CD14-positive monocyte (primary cell): ENCODE measurements at regions not wholly inside any gene's neighbourhood (a gene's known extent, or its start where the extent isn't known, plus 50 kb on each side); places are given as distances from the start of the nearest gene placed in this dataset.

ENCODE experiments used
- DNase-seq, 3 donors: peaks; one replicate each; pipeline ENCODE4 v3.0.0-alpha.2; 2011 to 2022
- H2AFZ ChIP-seq: 2 replicates; pipeline ENCODE4 v1.6.0; 2012; ENCODE audit warnings: mild to moderate bottlenecking, low read depth, low read length, inconsistent platforms; ENCODE audit not compliant: insufficient read depth, poor library complexity, severe bottlenecking
- H3K27ac ChIP-seq, 2 donors: 1 replicate in 1 of 2; 2 replicates in 1 of 2; pipeline ENCODE4 v1.5.1; 2012 to 2013; ENCODE audit warnings: low read length in 2 of 2, control low read depth in 1 of 2, inconsistent platforms in 1 of 2, low read depth in 1 of 2, mild to moderate bottlenecking in 1 of 2
- H3K27me3 ChIP-seq, 2 donors: one replicate each; pipeline versions ENCODE4 v1.6.0 to v1.6.1; 2011 to 2013; ENCODE audit warnings: low read length in 2 of 2; ENCODE audit not compliant: control insufficient read depth in 2 of 2, insufficient read depth in 2 of 2
- H3K36me3 ChIP-seq, 2 donors: replicated peaks in 1 of 2; 1 replicate in 1 of 2; 2 replicates in 1 of 2; pipeline versions ENCODE4 v1.5.1 to v1.6.1; 2012 to 2013; ENCODE audit warnings: low read length in 2 of 2, control low read depth in 1 of 2, inconsistent platforms in 1 of 2, mild to moderate bottlenecking in 1 of 2; ENCODE audit not compliant: insufficient read depth in 2 of 2, control insufficient read depth in 1 of 2
- H3K4me1 ChIP-seq, 2 donors: 1 replicate in 1 of 2; 2 replicates in 1 of 2; pipeline versions ENCODE4 v1.5.1 to v1.6.1; 2012 to 2013; ENCODE audit warnings: low read length in 2 of 2, control low read depth in 1 of 2, inconsistent platforms in 1 of 2, mild to moderate bottlenecking in 1 of 2, moderate library complexity in 1 of 2; ENCODE audit not compliant: insufficient read depth in 2 of 2, control insufficient read depth in 1 of 2
- H3K4me2 ChIP-seq: replicated peaks from 2 replicates; pipeline ENCODE3; 2012; ENCODE audit warnings: low read length, moderate library complexity, mild to moderate bottlenecking; ENCODE audit not compliant: poor library complexity, severe bottlenecking; ENCODE audit errors: extremely low read depth
- H3K4me3 ChIP-seq, 3 experiments: fragments of 200-600 bp in 1 of 3; sonication (generic) in 1 of 3; replicated peaks in 1 of 3; 1 replicate in 2 of 3; 2 replicates in 1 of 3; pipeline ENCODE4 v1.5.1; 2011 to 2013; ENCODE audit warnings: low read length in 3 of 3, mild to moderate bottlenecking in 3 of 3, control low read depth in 2 of 3, low read depth in 2 of 3, inconsistent platforms in 1 of 3, moderate library complexity in 1 of 3
- H3K79me2 ChIP-seq: 2 replicates; pipeline ENCODE4 v1.6.0; 2012; ENCODE audit warnings: mild to moderate bottlenecking, control low read depth, inconsistent platforms, low read length, moderate library complexity; ENCODE audit not compliant: insufficient read depth
- H3K9ac ChIP-seq: 2 replicates; pipeline ENCODE4 v1.6.0; 2017; ENCODE audit warnings: low read length, mild to moderate bottlenecking; ENCODE audit not compliant: insufficient read depth, poor library complexity, severe bottlenecking
- H3K9me3 ChIP-seq, 2 donors: replicated peaks in 1 of 2; 1 replicate in 1 of 2; 2 replicates in 1 of 2; pipeline versions ENCODE4 v1.5.1 to v1.6.1; 2012 to 2013; ENCODE audit warnings: low read length in 2 of 2, control low read depth in 1 of 2; ENCODE audit not compliant: control insufficient read depth in 1 of 2, insufficient read depth in 1 of 2
- H4K20me1 ChIP-seq: 2 replicates; pipeline ENCODE4 v1.6.0; 2012; ENCODE audit warnings: mild to moderate bottlenecking, low read length, control low read depth, moderate library complexity; ENCODE audit not compliant: insufficient read depth
- H3K27ac Mint-ChIP-seq, 7 donors: one replicate each; pipeline ENCODE4 v1.8.0; 2020; ENCODE audit warnings: mild to moderate bottlenecking in 7 of 7, mixed read lengths in 7 of 7, moderate library complexity in 6 of 7, inconsistent platforms in 2 of 7
- H3K27me3 Mint-ChIP-seq, 3 donors: one replicate each; pipeline ENCODE4 v1.8.0; 2021 to 2022; ENCODE audit warnings: low read depth in 3 of 3, mild to moderate bottlenecking in 3 of 3, mixed read lengths in 3 of 3, moderate library complexity in 3 of 3, inconsistent platforms in 1 of 3
- H3K36me3 Mint-ChIP-seq, 2 donors: one replicate each; pipeline ENCODE4 v1.8.0; 2020; ENCODE audit warnings: mixed read lengths in 2 of 2, inconsistent platforms in 1 of 2, mild to moderate bottlenecking in 1 of 2
- H3K4me1 Mint-ChIP-seq: one replicate; pipeline ENCODE4 v1.8.0; 2020; ENCODE audit warnings: mild to moderate bottlenecking, mixed read lengths
- H3K4me3 Mint-ChIP-seq, 2 donors: one replicate each; pipeline ENCODE4 v1.8.0; 2020; ENCODE audit warnings: mild to moderate bottlenecking in 2 of 2, mixed read lengths in 2 of 2, moderate library complexity in 1 of 2
- H3K9me3 Mint-ChIP-seq, 7 donors: one replicate each; pipeline ENCODE4 v1.8.0; 2020 to 2022; ENCODE audit warnings: mixed read lengths in 7 of 7, mild to moderate bottlenecking in 6 of 7, moderate library complexity in 6 of 7, inconsistent platforms in 2 of 7
- WGBS: methylation state at CpG from one replicate; pipeline ENCODE4 v1.1.5; 2013; ENCODE audit warnings: missing lambda C conversion rate; ENCODE audit not compliant: insufficient coverage; 5-methylcytosine and 5-hydroxymethylcytosine counted together
- intact Hi-C, 2 donors: fragments of 100-400 bp; cut with micrococcal nuclease; formaldehyde crosslinking; loops; one replicate each; pipeline versions ENCODE4 v1.15.0 to v1.15.1; 2023
- TF ChIP-seq, protein P1 (sequence below): fragments of 200-600 bp; IDR thresholded peaks from one replicate; pipeline ENCODE4 v1.8.0; 2022; ENCODE audit warnings: antibody characterized with exemption, mild to moderate bottlenecking

DNA sequence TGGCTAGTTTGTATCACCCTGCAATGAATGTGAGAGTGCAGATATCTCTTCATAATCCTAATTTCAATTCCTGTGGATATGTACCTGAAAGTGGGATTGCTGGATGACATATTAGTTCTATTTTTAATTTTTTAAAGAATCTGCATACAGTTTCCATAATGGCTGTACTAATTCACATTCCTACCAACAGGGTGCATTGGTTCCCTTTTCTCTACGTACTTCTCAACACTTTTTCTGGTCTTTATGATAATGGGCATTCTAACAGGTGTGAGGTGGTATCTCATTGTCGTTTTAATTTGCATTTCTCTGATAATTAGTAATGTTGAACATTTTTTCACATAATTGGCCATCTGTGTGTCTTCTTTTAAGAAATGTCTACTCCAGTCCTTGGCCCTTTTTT, 927.5 kb downstream of the DTWD2 start:
- no peaks in the 10 kb centered on the region for H3K36me3 Mint-ChIP-seq
- no CpG with 5 or more reads among the region's 2 CpGs for WGBS
- no peaks in the 10 kb centered on the region for H3K27me3 ChIP-seq
- no peak overlapping the region for H3K4me3 ChIP-seq
- no peak overlapping the region for H3K9ac ChIP-seq
- no peaks in the 10 kb centered on the region for H4K20me1 ChIP-seq
- no peak overlapping the region for H2AFZ ChIP-seq
- H3K27ac ChIP-seq = no peak overlapping the region
- H3K4me2 ChIP-seq = no peak overlapping the region
- H3K4me3 Mint-ChIP-seq = no peak overlapping the region
- DNase-seq = no peak
- H3K27ac Mint-ChIP-seq = no peak overlapping the region
- no peaks in the 10 kb centered on the region for H3K36me3 ChIP-seq
- intact Hi-C loops = no loop called here
- H3K9me3 Mint-ChIP-seq = peaks cover 0 to 5% (median 2%) of the 10 kb centered on the region in 7 donors
- no peaks in the 10 kb centered on the region for H3K79me2 ChIP-seq
- H3K9me3 ChIP-seq = no peaks in the 10 kb centered on the region
- TF ChIP-seq, protein P1, sequence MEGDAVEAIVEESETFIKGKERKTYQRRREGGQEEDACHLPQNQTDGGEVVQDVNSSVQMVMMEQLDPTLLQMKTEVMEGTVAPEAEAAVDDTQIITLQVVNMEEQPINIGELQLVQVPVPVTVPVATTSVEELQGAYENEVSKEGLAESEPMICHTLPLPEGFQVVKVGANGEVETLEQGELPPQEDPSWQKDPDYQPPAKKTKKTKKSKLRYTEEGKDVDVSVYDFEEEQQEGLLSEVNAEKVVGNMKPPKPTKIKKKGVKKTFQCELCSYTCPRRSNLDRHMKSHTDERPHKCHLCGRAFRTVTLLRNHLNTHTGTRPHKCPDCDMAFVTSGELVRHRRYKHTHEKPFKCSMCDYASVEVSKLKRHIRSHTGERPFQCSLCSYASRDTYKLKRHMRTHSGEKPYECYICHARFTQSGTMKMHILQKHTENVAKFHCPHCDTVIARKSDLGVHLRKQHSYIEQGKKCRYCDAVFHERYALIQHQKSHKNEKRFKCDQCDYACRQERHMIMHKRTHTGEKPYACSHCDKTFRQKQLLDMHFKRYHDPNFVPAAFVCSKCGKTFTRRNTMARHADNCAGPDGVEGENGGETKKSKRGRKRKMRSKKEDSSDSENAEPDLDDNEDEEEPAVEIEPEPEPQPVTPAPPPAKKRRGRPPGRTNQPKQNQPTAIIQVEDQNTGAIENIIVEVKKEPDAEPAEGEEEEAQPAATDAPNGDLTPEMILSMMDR = no peak
- no peaks in the 10 kb centered on the region for H3K4me1 ChIP-seq
- H3K4me1 Mint-ChIP-seq = no peaks in the 10 kb centered on the region
- H3K27me3 Mint-ChIP-seq = no peaks in the 10 kb centered on the region

DNA sequence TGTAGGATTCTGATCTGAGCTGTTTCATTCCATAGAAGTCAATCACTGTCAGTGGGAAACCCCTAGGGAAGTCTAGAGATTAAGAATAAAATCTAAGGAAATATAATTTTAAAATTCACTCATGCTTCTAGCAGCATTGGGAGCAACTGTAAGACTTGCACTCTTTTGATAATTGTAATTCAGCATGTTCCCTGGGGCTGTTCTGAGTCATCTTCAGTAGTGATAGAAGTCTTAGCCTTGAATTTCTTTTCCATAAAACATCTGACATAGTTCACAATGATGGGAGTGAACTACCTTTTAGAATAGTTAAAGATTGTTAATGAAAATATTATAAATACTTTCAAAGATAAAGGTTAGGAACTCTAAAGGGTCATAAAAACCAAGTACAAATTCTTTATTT, 935.8 kb downstream of the DTWD2 start:
- Mint-ChIP-seq H3K9me3 (no peaks in the 10 kb centered on the region), H3K27me3 (no peaks in the 10 kb centered on the region), H3K27ac (no peak overlapping the region), H3K4me1 (no peaks in the 10 kb centered on the region), H3K4me3 (no peak overlapping the region), H3K36me3 (no peaks in the 10 kb centered on the region)
- Histone ChIP-seq H2AFZ (no peak overlapping the region), H3K4me1 (no peaks in the 10 kb centered on the region), H3K27ac (no peak overlapping the region), H3K36me3 (no peaks in the 10 kb centered on the region), H3K9me3 (peaks cover 0 to 3% of the 10 kb centered on the region in 2 donors), H3K4me3 (no peak overlapping the region), H3K27me3 (no peaks in the 10 kb centered on the region), H3K79me2 (no peaks in the 10 kb centered on the region), H4K20me1 (no peaks in the 10 kb centered on the region), H3K9ac (no peak overlapping the region), H3K4me2 (no peak overlapping the region)
- intact Hi-C loops = no loop called here
- DNase-seq = no peak
- TF ChIP-seq, protein P1 = no peak
